GM23338 (cell line): ENCODE measurements at regions not wholly inside any gene's neighbourhood (a gene's known extent, or its start where the extent isn't known, plus 50 kb on each side); places are given as distances from the start of the nearest gene placed in this dataset.

Experiments
- CTCF ChIP-seq, 2 experiments: fragments of 200-600 bp in 1 of 2; sonication (generic) in 1 of 2; conservative IDR thresholded peaks; 2 replicates each; pipeline versions ENCODE4 v1.5.1 to v1.6.1; 2016 to 2017; ENCODE audit warnings: antibody characterized with exemption in 2 of 2, low read depth in 2 of 2, mild to moderate bottlenecking in 2 of 2, moderate library complexity in 1 of 2
- ETS1 ChIP-seq: IDR thresholded peaks from 2 replicates; pipeline ENCODE4 v1.6.1; 2016; ENCODE audit warnings: antibody characterized with exemption
- EZH2 ChIP-seq: fragments of 200-600 bp; sonication (generic); IDR thresholded peaks from one replicate; pipeline ENCODE4 v1.8.0; 2017; ENCODE audit warnings: antibody characterized with exemption, mild to moderate bottlenecking, low read depth; ENCODE audit not compliant: unreplicated experiment
- POLR2AphosphoS5 ChIP-seq: IDR thresholded peaks from 2 replicates; pipeline ENCODE4 v1.6.1; 2016; ENCODE audit warnings: antibody characterized with exemption, low read depth
- REST ChIP-seq: IDR thresholded peaks from one replicate; pipeline ENCODE4 v1.6.1; 2018; ENCODE audit warnings: antibody characterized with exemption; ENCODE audit not compliant: unreplicated experiment
- STAT1 ChIP-seq: IDR thresholded peaks from one replicate; pipeline ENCODE4 v1.6.1; 2016; ENCODE audit warnings: antibody characterized with exemption; ENCODE audit not compliant: unreplicated experiment

- TF ChIP-seq CTCF (conservative IDR thresholded peaks at IDR 0.05; ENCODE audit: low read depth in 2 of 2) = no peak
- TF ChIP-seq POLR2AphosphoS5 = no peak
- no peak for TF ChIP-seq STAT1
- no peak for TF ChIP-seq REST
- TF ChIP-seq EZH2 = no peak
- no peak for TF ChIP-seq ETS1
Measured at GRCh38 chr4:42710761-42711160, 53.9 kb upstream of the ATP8A1 start.
